ENCODE measurements at regions not wholly inside any gene's neighbourhood (a gene's known extent, or its start where the extent isn't known, plus 50 kb on each side); places are given as distances from the start of the nearest gene placed in this dataset.

DNA sequence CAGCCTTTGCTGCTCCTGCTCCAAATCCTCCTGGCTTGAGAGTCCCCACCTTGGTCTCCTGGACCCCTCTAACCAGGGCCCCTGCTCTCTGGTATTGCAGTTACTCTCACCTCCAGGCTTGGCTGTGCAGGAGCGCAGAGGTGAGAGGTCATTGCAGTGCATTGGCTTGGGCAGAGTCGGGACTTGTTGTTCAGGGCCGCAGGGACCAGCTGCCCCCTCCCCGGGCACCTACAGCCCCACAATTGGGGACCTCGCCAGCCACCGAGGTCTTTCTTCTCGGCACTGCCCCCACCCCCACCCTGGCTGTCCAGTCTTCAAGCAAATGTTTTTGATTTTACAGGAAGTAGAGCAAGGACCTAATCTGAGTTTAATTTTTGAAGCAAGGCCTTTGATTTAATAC is 65.5 kb upstream of the FGF3 start:
- Histone ChIP-seq H3K4me3 (no peak overlapping the region), H3K36me3 (no peaks in the 10 kb centered on the region), H3K27me3 (peaks cover 0 to 22% (median 12%) of the 10 kb centered on the region in 3 donors), H3K9me3 (no peaks in the 10 kb centered on the region), H3K27ac (no peak overlapping the region), H3K4me1 (no peaks in the 10 kb centered on the region)
- WGBS, 2 donors, result 79 to 89% methylated on average over 7 of the region's 7 CpGs
- no peak for DNase-seq
- TF ChIP-seq POLR2A (IDR thresholded peaks at IDR 0.05), result no peak
- TF ChIP-seq, protein P1, sequence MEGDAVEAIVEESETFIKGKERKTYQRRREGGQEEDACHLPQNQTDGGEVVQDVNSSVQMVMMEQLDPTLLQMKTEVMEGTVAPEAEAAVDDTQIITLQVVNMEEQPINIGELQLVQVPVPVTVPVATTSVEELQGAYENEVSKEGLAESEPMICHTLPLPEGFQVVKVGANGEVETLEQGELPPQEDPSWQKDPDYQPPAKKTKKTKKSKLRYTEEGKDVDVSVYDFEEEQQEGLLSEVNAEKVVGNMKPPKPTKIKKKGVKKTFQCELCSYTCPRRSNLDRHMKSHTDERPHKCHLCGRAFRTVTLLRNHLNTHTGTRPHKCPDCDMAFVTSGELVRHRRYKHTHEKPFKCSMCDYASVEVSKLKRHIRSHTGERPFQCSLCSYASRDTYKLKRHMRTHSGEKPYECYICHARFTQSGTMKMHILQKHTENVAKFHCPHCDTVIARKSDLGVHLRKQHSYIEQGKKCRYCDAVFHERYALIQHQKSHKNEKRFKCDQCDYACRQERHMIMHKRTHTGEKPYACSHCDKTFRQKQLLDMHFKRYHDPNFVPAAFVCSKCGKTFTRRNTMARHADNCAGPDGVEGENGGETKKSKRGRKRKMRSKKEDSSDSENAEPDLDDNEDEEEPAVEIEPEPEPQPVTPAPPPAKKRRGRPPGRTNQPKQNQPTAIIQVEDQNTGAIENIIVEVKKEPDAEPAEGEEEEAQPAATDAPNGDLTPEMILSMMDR (IDR thresholded peaks at IDR 0.05), result no peak
- no peak for TF ChIP-seq EP300 (IDR thresholded peaks at IDR 0.05)
- TF ChIP-seq POLR2AphosphoS5 (IDR thresholded peaks at IDR 0.05), result no peak
- intact Hi-C loops (cut with DNase I), result no loop called here

DNA sequence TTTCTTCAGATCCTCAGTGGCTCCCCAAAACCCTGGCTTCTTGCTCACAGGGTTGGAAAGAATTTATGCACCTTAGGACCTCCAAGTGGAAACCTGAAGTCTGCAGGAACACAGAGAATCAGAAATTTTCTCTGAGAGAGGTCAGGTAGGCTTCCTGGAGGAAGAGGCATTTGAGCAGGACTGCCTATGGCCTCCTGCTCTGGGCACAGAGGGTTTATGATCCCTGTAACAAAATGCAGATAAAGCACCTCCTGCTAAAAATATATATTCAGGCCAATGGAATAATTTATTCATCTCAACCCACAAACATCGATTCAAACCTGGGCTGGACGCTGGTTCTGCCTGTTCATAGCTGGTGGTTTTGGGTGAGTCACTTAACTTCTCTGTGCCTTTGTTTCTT is 68.1 kb upstream of the FGF3 start:
- peaks cover 3 to 31% (median 14%) of the 10 kb centered on the region in 3 donors for H3K27me3 ChIP-seq
- H3K27ac ChIP-seq, result no peak overlapping the region
- H3K4me1 ChIP-seq, result no peaks in the 10 kb centered on the region
- H3K9me3 ChIP-seq, result no peaks in the 10 kb centered on the region
- TF ChIP-seq EP300 (IDR thresholded peaks at IDR 0.05) (no peak), POLR2A (IDR thresholded peaks at IDR 0.05) (no peak), POLR2AphosphoS5 (IDR thresholded peaks at IDR 0.05) (no peak)
- TF ChIP-seq, protein P1 (IDR thresholded peaks at IDR 0.05), result no peak
- intact Hi-C loops (cut with DNase I), result no loop called here
- DNase-seq, result no peak
- no peaks in the 10 kb centered on the region for H3K36me3 ChIP-seq
- H3K4me3 ChIP-seq, result no peak overlapping the region
- 89 to 94% methylated on average over 2 of the region's 2 CpGs for WGBS, 2 donors

DNA sequence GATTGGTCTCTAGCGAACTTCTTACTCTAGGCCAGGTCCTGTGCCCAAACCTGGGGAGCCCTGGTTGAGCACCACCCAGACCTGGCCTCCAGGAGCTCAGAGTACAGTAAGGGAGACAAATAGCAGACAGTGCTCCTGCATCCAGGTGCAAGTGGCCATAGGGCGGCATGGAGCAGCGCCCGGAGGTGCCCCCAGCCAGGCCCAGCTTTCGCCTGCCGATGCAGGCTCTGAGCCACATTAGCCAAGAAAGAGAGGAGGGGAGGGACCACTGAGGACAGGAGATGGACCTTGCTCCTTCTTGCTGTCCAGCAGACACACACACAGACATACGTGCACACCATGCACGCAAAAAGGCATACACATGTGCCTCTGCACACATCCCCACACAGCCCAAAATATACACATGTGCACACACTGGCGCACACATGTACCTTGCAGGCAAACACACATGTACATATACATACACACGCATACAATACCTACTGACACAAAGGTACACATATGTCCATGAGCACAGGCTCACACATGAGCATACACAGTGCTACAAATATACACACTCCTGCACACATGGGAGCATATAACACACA is 68.7 kb upstream of the FGF3 start:
- H3K4me1 ChIP-seq, result no peaks in the 10 kb centered on the region
- no peaks in the 10 kb centered on the region for H3K9me3 ChIP-seq
- TF ChIP-seq POLR2AphosphoS5 (IDR thresholded peaks at IDR 0.05) (no peak), POLR2A (IDR thresholded peaks at IDR 0.05) (no peak), EP300 (IDR thresholded peaks at IDR 0.05) (no peak)
- TF ChIP-seq, protein P1 (IDR thresholded peaks at IDR 0.05), result no peak
- DNase-seq, result no peak
- intact Hi-C loops (cut with DNase I), result loop anchor here (1.0 kb wide), 1 partner anchor 203 kb away; no protein-coding TSS in a partner anchor
- 82 to 88% methylated on average over 10 of the region's 10 CpGs for WGBS, 2 donors
- H3K36me3 ChIP-seq, result no peaks in the 10 kb centered on the region
- H3K27ac ChIP-seq, result no peak overlapping the region
- no peak overlapping the region for H3K4me3 ChIP-seq
- peaks cover 3 to 37% (median 14%) of the 10 kb centered on the region in 3 donors for H3K27me3 ChIP-seq

DNA sequence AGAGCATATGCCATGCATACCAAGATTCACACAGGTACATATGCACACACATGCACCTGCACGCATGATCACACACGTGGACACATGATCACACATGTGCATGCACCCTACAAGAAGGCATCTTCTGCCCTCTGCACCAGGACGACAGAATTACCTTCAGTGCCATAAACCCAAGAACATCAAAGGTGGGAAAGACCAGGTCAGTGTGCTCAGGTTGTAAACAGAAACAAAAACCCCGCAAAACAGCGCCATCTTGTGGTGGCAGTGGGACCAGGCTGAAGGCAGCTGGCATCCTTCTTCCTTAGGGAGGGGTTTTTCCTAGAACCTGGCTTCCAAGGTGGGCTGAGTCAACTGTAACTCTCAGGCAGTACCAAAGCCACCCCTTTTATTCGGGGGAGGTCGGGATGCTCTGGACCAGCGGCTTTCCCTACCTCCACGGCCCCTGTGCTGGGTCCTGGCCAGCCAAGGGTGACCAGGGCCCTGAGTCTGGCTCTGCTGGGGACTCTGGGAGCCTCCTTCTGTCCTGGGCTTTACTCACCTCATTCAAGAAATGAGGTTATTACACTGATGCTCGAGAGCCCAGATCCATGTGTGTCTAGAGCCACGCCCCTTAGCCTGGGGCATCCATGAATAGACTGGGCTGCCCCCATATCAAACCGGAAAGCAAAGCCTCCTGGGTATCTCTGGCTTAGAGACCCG is 69.4 kb upstream of the FGF3 start:
- no peak for DNase-seq
- Histone ChIP-seq H3K27ac (no peak overlapping the region), H3K4me3 (no peak overlapping the region), H3K36me3 (no peaks in the 10 kb centered on the region), H3K4me1 (no peaks in the 10 kb centered on the region), H3K9me3 (no peaks in the 10 kb centered on the region), H3K27me3 (peaks cover 3 to 39% (median 14%) of the 10 kb centered on the region in 3 donors)
- TF ChIP-seq, protein P1 (IDR thresholded peaks at IDR 0.05), result peak; percentile 32 to 85 (median 77)
- TF ChIP-seq POLR2A (IDR thresholded peaks at IDR 0.05) (no peak), EP300 (IDR thresholded peaks at IDR 0.05) (no peak), POLR2AphosphoS5 (IDR thresholded peaks at IDR 0.05) (no peak)
- intact Hi-C loops (cut with DNase I), result loop anchor here (1.0 kb wide), 1 partner anchor 203 kb away; no protein-coding TSS in a partner anchor
- 19 to 26% methylated on average over 13 of the region's 13 CpGs for WGBS, 2 donors

Measured in sigmoid colon (tissue), 6 donors.